SJSA1 (cell line): ENCODE measurements at regions not wholly inside any gene's neighbourhood (a gene's known extent, or its start where the extent isn't known, plus 50 kb on each side); places are given as distances from the start of the nearest gene placed in this dataset.

ENCODE experiments used
- DNase-seq, 2 experiments: peaks; one replicate each; pipeline ENCODE4 v3.0.0-alpha.2; 2015 to 2020; ENCODE audit warnings: low spot score in 2 of 2, low read depth in 1 of 2
- H3K27ac ChIP-seq: fragments of 250-450 bp; sonication (Bioruptor Pico); 2 replicates; pipeline ENCODE4 v1.5.1; 2020; ENCODE audit warnings: mild to moderate bottlenecking, moderate library complexity
- H3K27me3 ChIP-seq: fragments of 250-450 bp; sonication (Bioruptor Pico); replicated peaks from 2 replicates; pipeline ENCODE4 v1.5.1; 2020; ENCODE audit warnings: mild to moderate bottlenecking, moderate library complexity
- H3K36me3 ChIP-seq: fragments of 250-450 bp; sonication (Bioruptor Pico); 2 replicates; pipeline ENCODE4 v1.5.1; 2020; ENCODE audit warnings: mild to moderate bottlenecking
- H3K4me1 ChIP-seq: fragments of 250-450 bp; sonication (Bioruptor Pico); replicated peaks from 2 replicates; pipeline ENCODE4 v1.6.1; 2021; ENCODE audit warnings: mild to moderate bottlenecking
- H3K4me3 ChIP-seq: fragments of 250-450 bp; sonication (Bioruptor Pico); 2 replicates; pipeline ENCODE4 v1.5.1; 2020; ENCODE audit warnings: mild to moderate bottlenecking
- H3K9me3 ChIP-seq: fragments of 250-450 bp; sonication (Bioruptor Pico); replicated peaks from 2 replicates; pipeline ENCODE4 v1.5.1; 2020; ENCODE audit warnings: mild to moderate bottlenecking

GRCh38 chr21:41638201-41638790 is 128.6 kb downstream of the RIPK4 start:
- Histone ChIP-seq H3K27me3 (no peaks in the 10 kb centered on the region), H3K27ac (no peak overlapping the region), H3K9me3 (no peaks in the 10 kb centered on the region), H3K4me1 (peaks cover 29% of the 10 kb centered on the region), H3K36me3 (no peaks in the 10 kb centered on the region), H3K4me3 (no peak overlapping the region)
- DNase-seq = no peak

- no peak overlapping the region for H3K27ac ChIP-seq
- no peaks in the 10 kb centered on the region for H3K27me3 ChIP-seq
- no peak for DNase-seq
- H3K9me3 ChIP-seq = no peaks in the 10 kb centered on the region
- peaks cover 20% of the 10 kb centered on the region for H3K4me1 ChIP-seq
- H3K4me3 ChIP-seq = no peak overlapping the region
- no peaks in the 10 kb centered on the region for H3K36me3 ChIP-seq
These were observed 129.0 kb upstream of the TMPRSS2 start for GRCh38 chr21:41636636-41637630.

DNA sequence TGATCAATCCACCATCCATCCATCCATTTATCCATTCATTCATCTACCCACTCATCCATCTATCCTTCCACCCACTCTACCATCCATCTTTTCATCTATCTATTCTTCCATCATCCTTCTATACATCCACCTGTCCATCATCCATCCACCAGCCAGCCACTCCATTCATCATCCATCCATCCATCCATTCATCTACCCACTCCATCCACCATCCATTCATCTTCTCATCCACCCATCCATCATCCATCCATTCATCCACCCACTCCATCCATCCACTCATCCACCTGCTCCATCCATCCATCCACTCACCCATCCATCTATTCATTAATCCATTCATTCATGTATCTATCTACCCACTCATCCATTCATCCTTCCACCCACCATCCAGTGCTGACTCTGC is 127.9 kb upstream of the TMPRSS2 start:
- Histone ChIP-seq H3K4me1 (peaks cover 18% of the 10 kb centered on the region), H3K9me3 (no peaks in the 10 kb centered on the region), H3K27me3 (no peaks in the 10 kb centered on the region), H3K36me3 (no peaks in the 10 kb centered on the region), H3K4me3 (no peak overlapping the region), H3K27ac (no peak overlapping the region)
- no peak for DNase-seq

DNA sequence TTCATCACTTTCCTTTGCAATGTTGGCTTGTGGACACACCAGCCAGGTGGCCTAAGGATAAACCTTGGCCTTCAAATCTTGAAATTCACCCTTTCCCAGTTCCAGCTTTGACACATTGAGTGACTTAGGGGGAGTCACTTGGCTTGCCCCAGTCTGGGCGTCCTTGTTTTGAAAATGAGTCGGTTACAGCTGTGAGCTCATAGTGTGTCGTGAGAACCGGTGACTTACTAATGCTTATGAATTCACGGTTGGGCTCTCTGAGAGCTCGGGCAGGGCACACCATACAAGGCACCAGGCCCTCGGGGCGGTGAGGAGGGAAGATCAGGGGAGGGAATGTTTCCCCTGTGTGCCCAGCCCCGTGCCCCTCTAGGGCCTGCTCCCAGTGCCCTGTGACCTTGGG is 126.9 kb upstream of the TMPRSS2 start:
- Histone ChIP-seq H3K9me3 (no peaks in the 10 kb centered on the region), H3K36me3 (no peaks in the 10 kb centered on the region), H3K27ac (no peak overlapping the region), H3K4me1 (peaks cover 23% of the 10 kb centered on the region), H3K4me3 (no peak overlapping the region), H3K27me3 (no peaks in the 10 kb centered on the region)
- DNase-seq = no peak

- no peak for DNase-seq
- Histone ChIP-seq H3K4me3 (no peak overlapping the region), H3K4me1 (peaks cover 23% of the 10 kb centered on the region), H3K27ac (no peak overlapping the region), H3K36me3 (no peaks in the 10 kb centered on the region), H3K9me3 (0 out of 2 replicates have a peak, but pooled peaks cover 2% of the 10 kb centered on the region), H3K27me3 (no peaks in the 10 kb centered on the region)
These were observed 126.3 kb upstream of the TMPRSS2 start for GRCh38 chr21:41634211-41634694.

DNA sequence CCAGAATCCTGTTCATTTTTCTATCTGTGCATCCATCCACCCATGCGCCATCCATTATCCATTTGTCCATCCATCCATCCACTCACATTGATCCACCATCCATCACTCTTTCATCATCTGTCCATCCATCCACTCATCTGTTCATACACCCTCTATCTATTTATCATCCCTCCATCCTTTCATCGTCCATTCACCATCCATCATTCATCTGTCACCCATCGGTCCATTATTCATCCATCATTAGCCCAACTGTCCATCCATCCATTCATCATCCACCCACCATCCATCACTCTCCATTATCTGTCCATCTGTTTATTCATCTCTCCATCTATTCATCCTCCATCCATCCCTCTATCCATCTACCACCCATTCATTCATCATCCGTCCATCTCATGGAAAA is 125.7 kb upstream of the TMPRSS2 start:
- Histone ChIP-seq H3K9me3 (0 out of 2 replicates have a peak, but pooled peaks cover 5% of the 10 kb centered on the region), H3K4me3 (no peak overlapping the region), H3K27ac (no peak overlapping the region), H3K4me1 (peaks cover 23% of the 10 kb centered on the region), H3K27me3 (no peaks in the 10 kb centered on the region), H3K36me3 (no peaks in the 10 kb centered on the region)
- no peak for DNase-seq

- H3K4me3 ChIP-seq = no peak overlapping the region
- H3K36me3 ChIP-seq = no peaks in the 10 kb centered on the region
- H3K4me1 ChIP-seq = peaks cover 27% of the 10 kb centered on the region
- DNase-seq = no peak
- H3K27ac ChIP-seq = no peak overlapping the region
- H3K27me3 ChIP-seq = no peaks in the 10 kb centered on the region
- 0 out of 2 replicates have a peak, but pooled peaks cover 5% of the 10 kb centered on the region for H3K9me3 ChIP-seq
These were observed 125.0 kb upstream of the TMPRSS2 start for GRCh38 chr21:41632748-41633475.

- Histone ChIP-seq H3K9me3 (0 out of 2 replicates have a peak, but pooled peaks cover 5% of the 10 kb centered on the region), H3K27ac (no peak overlapping the region), H3K4me3 (no peak overlapping the region), H3K36me3 (no peaks in the 10 kb centered on the region), H3K4me1 (peaks cover 27% of the 10 kb centered on the region), H3K27me3 (no peaks in the 10 kb centered on the region)
- no peak for DNase-seq
These were observed 123.9 kb upstream of the TMPRSS2 start for GRCh38 chr21:41631564-41632461.

DNA sequence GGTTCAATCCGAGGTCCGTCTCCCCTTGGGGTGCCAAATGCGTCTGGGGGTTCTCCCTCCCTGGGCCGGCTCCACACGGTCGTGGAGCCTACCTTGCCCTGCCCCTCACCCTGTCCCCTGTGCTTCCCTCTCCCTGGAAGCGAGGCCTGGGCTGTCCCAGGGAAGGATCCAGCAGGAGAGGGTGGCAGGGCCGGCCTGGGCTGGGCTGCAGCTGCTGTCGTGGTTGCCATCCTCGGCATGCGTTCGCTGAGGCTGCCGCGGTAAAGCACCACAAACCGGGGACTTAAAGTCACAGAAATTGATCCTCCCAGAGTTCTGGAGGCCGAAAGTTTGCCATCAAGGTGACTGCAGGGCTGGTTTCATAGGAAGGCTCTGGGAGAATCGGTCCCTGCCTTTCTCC is 123.0 kb upstream of the TMPRSS2 start:
- Histone ChIP-seq H3K4me1 (peaks cover 27% of the 10 kb centered on the region), H3K4me3 (no peak overlapping the region), H3K27me3 (no peaks in the 10 kb centered on the region), H3K36me3 (no peaks in the 10 kb centered on the region), H3K27ac (0 out of 2 replicates have a peak overlapping the region, but pooled peaks have one; percentile 4), H3K9me3 (0 out of 2 replicates have a peak, but pooled peaks cover 5% of the 10 kb centered on the region)
- no peak for DNase-seq

GRCh38 chr21:41630249-41630648 is 122.3 kb upstream of the TMPRSS2 start:
- Histone ChIP-seq H3K36me3 (no peaks in the 10 kb centered on the region), H3K27me3 (no peaks in the 10 kb centered on the region), H3K27ac (0 out of 2 replicates have a peak overlapping the region, but pooled peaks have one; percentile 18), H3K9me3 (0 out of 2 replicates have a peak, but pooled peaks cover 5% of the 10 kb centered on the region), H3K4me1 (peaks cover 27% of the 10 kb centered on the region), H3K4me3 (no peak overlapping the region)
- peak; percentile 72 to 91 for DNase-seq

DNA sequence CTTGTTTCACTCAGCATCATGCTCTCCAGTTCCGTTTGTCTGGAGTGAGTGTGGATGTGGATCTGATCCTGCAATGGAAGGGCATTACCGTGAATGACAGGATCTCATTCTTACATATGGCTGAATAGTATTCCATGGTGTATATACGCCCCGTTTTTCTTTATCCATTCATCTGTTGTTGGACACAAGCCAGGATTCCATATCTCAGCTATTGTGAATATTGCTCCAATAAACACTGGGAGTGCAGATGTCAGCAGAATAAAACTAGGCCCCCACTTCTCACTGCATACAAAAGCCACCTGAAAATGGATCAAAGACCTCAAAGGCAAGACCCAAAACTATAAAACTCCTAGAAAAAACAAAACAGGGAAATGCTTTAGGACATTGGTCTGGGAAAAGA is 120.3 kb upstream of the TMPRSS2 start:
- H3K4me1 ChIP-seq = peaks cover 29% of the 10 kb centered on the region
- H3K36me3 ChIP-seq = no peaks in the 10 kb centered on the region
- H3K27ac ChIP-seq = no peak overlapping the region
- H3K4me3 ChIP-seq = no peak overlapping the region
- no peak for DNase-seq
- no peaks in the 10 kb centered on the region for H3K27me3 ChIP-seq
- 0 out of 2 replicates have a peak, but pooled peaks cover 5% of the 10 kb centered on the region for H3K9me3 ChIP-seq

DNA sequence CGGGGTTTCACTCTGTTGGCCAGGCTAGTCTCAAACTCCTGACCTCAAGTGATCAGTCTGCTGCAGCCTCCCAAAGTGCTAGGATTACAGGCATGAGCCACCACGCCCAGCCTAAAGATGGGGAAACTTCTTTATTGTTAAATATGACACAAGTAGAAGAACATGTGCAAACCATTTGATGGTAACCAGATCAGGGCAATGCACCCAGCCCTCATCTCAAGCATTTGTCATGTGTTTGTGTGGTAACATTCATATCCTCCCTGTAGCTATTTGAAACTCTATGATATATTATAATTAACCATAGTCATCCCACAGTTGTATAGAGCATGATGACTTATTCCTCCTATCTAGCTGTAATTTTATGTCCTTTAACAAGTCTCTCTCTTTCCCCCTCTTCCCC is 119.5 kb upstream of the TMPRSS2 start:
- no peaks in the 10 kb centered on the region for H3K36me3 ChIP-seq
- H3K27ac ChIP-seq = no peak overlapping the region
- 0 out of 2 replicates have a peak, but pooled peaks cover 5% of the 10 kb centered on the region for H3K9me3 ChIP-seq
- H3K27me3 ChIP-seq = no peaks in the 10 kb centered on the region
- no peak for DNase-seq
- no peak overlapping the region for H3K4me3 ChIP-seq
- peaks cover 37% of the 10 kb centered on the region for H3K4me1 ChIP-seq
